Body of pancreas (tissue), 4 donors: ENCODE measurements at regions not wholly inside any gene's neighbourhood (a gene's known extent, or its start where the extent isn't known, plus 50 kb on each side); places are given as distances from the start of the nearest gene placed in this dataset.

Source experiments
- ATAC-seq: fragments of 150-250 bp; one replicate; pipeline ENCODE4 v1.9.1; 2016
- DNase-seq, 4 donors: peaks; one replicate each; pipeline ENCODE4 v3.0.0-alpha.2; 2019
- H3K27ac ChIP-seq, 4 donors: fragments of 200-600 bp; sonication (generic); 1 replicate in 3 of 4; 2 replicates in 1 of 4; pipeline versions ENCODE4 v1.5.1 to v1.6.1; 2016 to 2019; ENCODE audit warnings: mild to moderate bottlenecking in 1 of 4, mixed read lengths in 1 of 4, moderate library complexity in 1 of 4
- H3K27me3 ChIP-seq, 2 donors: fragments of 200-600 bp; sonication (generic); one replicate each; pipeline ENCODE4 v1.6.0; 2016; ENCODE audit warnings: mild to moderate bottlenecking in 1 of 2
- H3K36me3 ChIP-seq, 2 donors: fragments of 200-600 bp; sonication (generic); replicated peaks in 1 of 2; 2 replicates each; pipeline ENCODE4 v1.5.1; 2016; ENCODE audit warnings: low read depth in 2 of 2; ENCODE audit not compliant: insufficient read depth in 1 of 2
- H3K4me1 ChIP-seq: fragments of 200-600 bp; sonication (generic); one replicate; pipeline ENCODE4 v1.6.0; 2016
- H3K4me3 ChIP-seq, 2 donors: fragments of 200-600 bp; sonication (generic); 1 replicate in 1 of 2; 2 replicates in 1 of 2; pipeline ENCODE4 v1.5.1; 2016 to 2019
- H3K9me3 ChIP-seq, 3 donors: fragments of 200-600 bp; sonication (generic); 1 replicate in 2 of 3; 2 replicates in 1 of 3; pipeline ENCODE4 v1.5.1; 2016
- CTCF ChIP-seq, 7 experiments: fragments of 450-650 bp in 4 of 7; fragments of 200-600 bp in 3 of 7; sonication (generic) in 3 of 7; IDR thresholded peaks; one replicate each; pipeline ENCODE4 v1.5.1; 2016 to 2019; ENCODE audit warnings: antibody characterized with exemption in 7 of 7
- POLR2A ChIP-seq, 3 donors: fragments of 450-650 bp; IDR thresholded peaks; one replicate each; pipeline ENCODE4 v1.6.1; 2016; ENCODE audit warnings: antibody characterized with exemption in 3 of 3, mild to moderate bottlenecking in 2 of 3
- WGBS, 2 donors: methylation state at CpG; one replicate each; pipeline ENCODE4 v1.1.5; 2017; 5-methylcytosine and 5-hydroxymethylcytosine counted together
- intact Hi-C: fragments of 100-400 bp; cut with DNase I; formaldehyde crosslinking; loops from one replicate; pipeline ENCODE4 v1.15.1; 2023

DNA sequence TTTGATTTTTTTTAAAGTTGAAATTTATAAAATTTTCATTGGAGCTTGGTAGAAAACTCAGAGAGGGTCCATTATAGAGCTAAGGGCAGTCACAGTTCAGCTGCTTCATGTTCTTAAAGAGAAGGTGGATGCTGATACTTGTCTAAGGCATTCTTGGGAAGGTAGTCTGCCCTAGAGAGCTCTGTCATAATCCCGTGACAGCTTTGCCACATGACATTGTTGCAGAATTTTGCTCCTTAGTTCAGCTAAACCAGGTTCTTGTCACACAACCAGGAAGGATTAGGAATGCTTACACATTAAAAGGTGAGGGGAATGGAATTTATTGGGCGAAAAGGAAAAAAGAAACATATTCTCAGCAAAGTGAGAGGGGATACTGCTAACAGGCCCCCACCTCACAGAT, 130.9 kb downstream of the GMNC start:
- no peaks in the 10 kb centered on the region for H3K27me3 ChIP-seq
- TF ChIP-seq POLR2A (IDR thresholded peaks at IDR 0.05) (no peak), CTCF (IDR thresholded peaks at IDR 0.05) (no peak)
- no peak overlapping the region for H3K27ac ChIP-seq
- WGBS, 2 donors: 86 to 88% methylated on average over 2 of the region's 2 CpGs
- no peak overlapping the region for H3K4me3 ChIP-seq
- no peak for DNase-seq
- intact Hi-C loops: no loop called here
- ATAC-seq: no peak
- H3K9me3 ChIP-seq: no peaks in the 10 kb centered on the region
- no peaks in the 10 kb centered on the region for H3K4me1 ChIP-seq
- no peaks in the 10 kb centered on the region for H3K36me3 ChIP-seq

GRCh38 chr3:190728574-190729246, 133.8 kb downstream of the GMNC start:
- no peak for DNase-seq
- 63 to 74% methylated on average over 7 of the region's 7 CpGs for WGBS, 2 donors
- no peaks in the 10 kb centered on the region for H3K27me3 ChIP-seq
- H3K9me3 ChIP-seq: no peaks in the 10 kb centered on the region
- intact Hi-C loops: no loop called here
- no peak for TF ChIP-seq CTCF (IDR thresholded peaks at IDR 0.05)
- no peak for TF ChIP-seq POLR2A (IDR thresholded peaks at IDR 0.05)
- H3K36me3 ChIP-seq: no peaks in the 10 kb centered on the region
- no peak for ATAC-seq
- H3K4me1 ChIP-seq: no peaks in the 10 kb centered on the region
- H3K4me3 ChIP-seq: no peak overlapping the region
- H3K27ac ChIP-seq: no peak overlapping the region

GRCh38 chr3:190722181-190722905, 140.2 kb downstream of the GMNC start:
- H3K27ac ChIP-seq: no peak overlapping the region
- DNase-seq (no peak), ATAC-seq (no peak)
- 69 to 74% methylated on average over 4 of the region's 4 CpGs for WGBS, 2 donors
- no peak overlapping the region for H3K4me3 ChIP-seq
- TF ChIP-seq POLR2A (IDR thresholded peaks at IDR 0.05) (no peak), CTCF (IDR thresholded peaks at IDR 0.05) (no peak)
- intact Hi-C loops: no loop called here
- no peaks in the 10 kb centered on the region for H3K36me3 ChIP-seq
- H3K9me3 ChIP-seq: no peaks in the 10 kb centered on the region
- H3K4me1 ChIP-seq: no peaks in the 10 kb centered on the region
- H3K27me3 ChIP-seq: no peaks in the 10 kb centered on the region

DNA sequence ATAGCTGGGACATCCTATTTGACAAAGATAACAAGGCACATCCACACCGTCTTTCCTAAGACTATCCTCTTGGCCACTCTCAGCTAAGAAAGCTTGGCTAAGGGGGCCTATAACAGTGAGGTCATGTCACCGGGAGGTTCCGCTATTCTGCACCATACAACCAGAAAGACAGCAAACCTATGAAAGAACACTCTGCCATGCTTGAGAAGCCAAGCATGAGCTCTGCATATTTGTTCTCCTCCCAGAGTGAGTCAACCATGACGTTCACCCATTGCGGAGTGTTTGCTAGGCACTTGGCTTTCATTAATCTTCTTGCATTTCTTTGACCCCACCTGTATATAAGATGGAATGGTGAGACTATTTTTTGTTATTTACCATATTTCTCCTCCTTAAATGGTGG, 141.2 kb downstream of the GMNC start:
- H3K4me1 ChIP-seq: no peaks in the 10 kb centered on the region
- H3K9me3 ChIP-seq: no peaks in the 10 kb centered on the region
- no peaks in the 10 kb centered on the region for H3K27me3 ChIP-seq
- H3K4me3 ChIP-seq: no peak overlapping the region
- DNase-seq (no peak), ATAC-seq (no peak)
- intact Hi-C loops: no loop called here
- WGBS, 2 donors: 85 to 88% methylated on average over 5 of the region's 5 CpGs
- no peak for TF ChIP-seq POLR2A (IDR thresholded peaks at IDR 0.05)
- H3K36me3 ChIP-seq: no peaks in the 10 kb centered on the region
- H3K27ac ChIP-seq: no peak overlapping the region

DNA sequence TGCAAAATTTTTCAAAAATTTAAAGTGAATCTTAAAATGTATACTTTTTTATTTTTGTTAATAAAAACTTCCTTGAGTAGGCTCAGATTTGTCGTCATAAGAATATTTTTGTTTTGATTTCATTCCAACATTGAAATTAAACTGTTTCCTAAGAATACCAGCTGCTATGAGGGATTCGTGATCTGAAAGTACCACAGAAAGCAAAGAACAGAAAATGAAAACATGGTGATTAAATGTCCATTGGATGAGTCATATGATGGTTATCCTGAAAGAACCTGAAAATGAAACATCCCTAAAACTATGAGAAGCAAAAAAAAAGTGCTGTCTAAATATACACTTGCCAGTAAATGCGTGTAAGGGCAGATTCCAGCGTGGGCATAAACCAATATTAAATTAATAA, 143.8 kb downstream of the GMNC start:
- Histone ChIP-seq H3K27me3 (no peaks in the 10 kb centered on the region), H3K9me3 (no peaks in the 10 kb centered on the region), H3K4me3 (no peak overlapping the region), H3K36me3 (no peaks in the 10 kb centered on the region), H3K27ac (peak overlapping the region in 1 of 4 donors; percentile 20), H3K4me1 (no peaks in the 10 kb centered on the region)
- intact Hi-C loops: no loop called here
- TF ChIP-seq CTCF (IDR thresholded peaks at IDR 0.05) (no peak), POLR2A (IDR thresholded peaks at IDR 0.05) (no peak)
- DNase-seq (no peak), ATAC-seq (no peak)
- 38% methylated on average over 4 of the region's 4 CpGs for WGBS, 2 donors
